Lower leg skin (tissue), 4 donors: ENCODE measurements at regions not wholly inside any gene's neighbourhood (a gene's known extent, or its start where the extent isn't known, plus 50 kb on each side); places are given as distances from the start of the nearest gene placed in this dataset.

Experiments
- DNase-seq, 2 donors: peaks; one replicate each; pipeline ENCODE4 v3.0.0-alpha.2; 2019; ENCODE audit warnings: low spot score in 2 of 2
- H3K4me3 ChIP-seq: fragments of 200-600 bp; sonication (generic); 2 replicates; pipeline ENCODE4 v1.5.1; 2017; ENCODE audit warnings: mild to moderate bottlenecking, low read depth; ENCODE audit not compliant: poor library complexity, severe bottlenecking
- CTCF ChIP-seq, 3 donors: fragments of 450-650 bp; IDR thresholded peaks; one replicate each; pipeline ENCODE4 v1.5.1; 2016; ENCODE audit warnings: antibody characterized with exemption in 3 of 3, mild to moderate bottlenecking in 3 of 3, moderate library complexity in 2 of 3
- POLR2A ChIP-seq, 2 donors: fragments of 450-650 bp; IDR thresholded peaks; one replicate each; pipeline ENCODE4 v1.6.1; 2016 to 2017; ENCODE audit warnings: antibody characterized with exemption in 2 of 2, mild to moderate bottlenecking in 1 of 2, moderate library complexity in 1 of 2
- WGBS, 2 donors: methylation state at CpG; one replicate each; pipeline ENCODE4 v1.1.5; 2018; 5-methylcytosine and 5-hydroxymethylcytosine counted together
- intact Hi-C: fragments of 100-400 bp; cut with DNase I; formaldehyde crosslinking; loops from one replicate; pipeline ENCODE4 v1.15.0; 2023; ENCODE audit warnings: low total_unique reads

GRCh38 chr4:66266035-66266434 lies 595.7 kb upstream of the EPHA5 start:
- 87 to 93% methylated on average over 5 of the region's 5 CpGs for WGBS, 2 donors
- intact Hi-C loops, result no loop called here
- no peak for DNase-seq
- no peak overlapping the region for H3K4me3 ChIP-seq
- no peak for TF ChIP-seq POLR2A (IDR thresholded peaks at IDR 0.05)
- TF ChIP-seq CTCF (IDR thresholded peaks at IDR 0.05), result no peak

GRCh38 chr4:66252291-66252690 lies 582.0 kb upstream of the EPHA5 start:
- DNase-seq, result no peak
- 88 to 91% methylated on average over 1 of the region's 1 CpG for WGBS, 2 donors
- intact Hi-C loops, result no loop called here
- TF ChIP-seq POLR2A (IDR thresholded peaks at IDR 0.05) (no peak), CTCF (IDR thresholded peaks at IDR 0.05) (no peak)
- H3K4me3 ChIP-seq, result no peak overlapping the region

DNA sequence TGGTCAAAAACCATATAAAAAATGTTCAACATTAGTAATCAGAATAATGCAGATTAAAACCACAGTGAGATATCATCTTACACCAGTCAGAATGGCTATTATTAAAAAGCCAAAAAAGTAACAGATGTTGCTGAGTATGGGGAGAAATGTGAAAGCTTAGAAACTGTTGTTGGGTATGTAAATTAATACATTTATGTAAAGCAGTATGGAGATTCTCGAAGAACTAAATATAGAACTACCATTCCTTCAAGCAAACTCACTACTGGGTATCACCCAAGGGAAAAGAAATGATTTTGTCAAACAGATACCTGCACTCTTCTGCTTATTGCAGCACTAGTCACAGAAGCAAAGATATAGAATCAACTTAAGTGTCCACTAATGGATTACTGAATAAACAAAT lies 576.4 kb upstream of the EPHA5 start:
- intact Hi-C loops, result no loop called here
- 0% methylated on average over 1 of the region's 1 CpG for WGBS, 2 donors
- no peak for DNase-seq
- no peak overlapping the region for H3K4me3 ChIP-seq
- TF ChIP-seq POLR2A (IDR thresholded peaks at IDR 0.05) (no peak), CTCF (IDR thresholded peaks at IDR 0.05) (no peak)

GRCh38 chr4:66235876-66236275 lies 565.6 kb upstream of the EPHA5 start:
- intact Hi-C loops, result no loop called here
- WGBS, 2 donors, result 79 to 90% methylated on average over 4 of the region's 4 CpGs
- no peak overlapping the region for H3K4me3 ChIP-seq
- no peak for DNase-seq
- TF ChIP-seq POLR2A (IDR thresholded peaks at IDR 0.05) (no peak), CTCF (IDR thresholded peaks at IDR 0.05) (no peak)

- no peak for DNase-seq
- 63 to 68% methylated on average over 2 of the region's 2 CpGs for WGBS, 2 donors
- H3K4me3 ChIP-seq, result no peak overlapping the region
- intact Hi-C loops, result no loop called here
- TF ChIP-seq POLR2A (IDR thresholded peaks at IDR 0.05) (no peak), CTCF (IDR thresholded peaks at IDR 0.05) (no peak)
Measured at GRCh38 chr4:66229885-66230284, 559.6 kb upstream of the EPHA5 start.

- 92 to 100% methylated on average over 1 of the region's 1 CpG for WGBS, 2 donors
- DNase-seq, result no peak
- TF ChIP-seq POLR2A (IDR thresholded peaks at IDR 0.05) (no peak), CTCF (IDR thresholded peaks at IDR 0.05) (no peak)
- intact Hi-C loops, result no loop called here
- H3K4me3 ChIP-seq, result no peak overlapping the region
Measured at GRCh38 chr4:66225539-66225938, 555.2 kb upstream of the EPHA5 start.
